NCI-H1694 (cell line): ENCODE measurements at regions not wholly inside any gene's neighbourhood (a gene's known extent, or its start where the extent isn't known, plus 50 kb on each side); places are given as distances from the start of the nearest gene placed in this dataset.
"Not testable (repeated sequence)": the region's sequence is repeated elsewhere in the genome, so short reads cannot be mapped to it uniquely, and the experiment has no call there.

Source experiments
- DNase-seq: peaks from one replicate; lab custom pipeline; 2025; lab: John Stamatoyannopoulos, UW

- DNase-seq: no peak
Observed at GRCh38 chr11:97684486-97685439, 1295.0 kb downstream of the JRKL start.

GRCh38 chr11:97685695-97686094, 1295.9 kb downstream of the JRKL start:
- no peak for DNase-seq

- no peak for DNase-seq
Observed at GRCh38 chr11:97687111-97687510, 1297.3 kb downstream of the JRKL start.

GRCh38 chr11:97691061-97691460, 1301.2 kb downstream of the JRKL start:
- DNase-seq: no peak

- DNase-seq: no peak
Observed at GRCh38 chr11:97702951-97703350, 1313.1 kb downstream of the JRKL start.

- peak; percentile 4 for DNase-seq
Observed at GRCh38 chr11:97703851-97704250, 1314.0 kb downstream of the JRKL start.

GRCh38 chr11:97705441-97705840, 1315.3 kb upstream of the CNTN5 start:
- not testable (repeated sequence) for DNase-seq

GRCh38 chr11:97717922-97718321, 1302.8 kb upstream of the CNTN5 start:
- DNase-seq: no peak

GRCh38 chr11:97722065-97722464, 1298.7 kb upstream of the CNTN5 start:
- DNase-seq: no peak

GRCh38 chr11:97722721-97723120, 1298.0 kb upstream of the CNTN5 start:
- no peak for DNase-seq

- no peak for DNase-seq
Observed at GRCh38 chr11:97729546-97730272, 1291.0 kb upstream of the CNTN5 start.

GRCh38 chr11:97732011-97732632, 1288.6 kb upstream of the CNTN5 start:
- no peak for DNase-seq

- DNase-seq: no peak
Observed at GRCh38 chr11:97738751-97739150, 1282.0 kb upstream of the CNTN5 start.

- peak; percentile 12 for DNase-seq
Observed at GRCh38 chr11:97739932-97740800, 1280.6 kb upstream of the CNTN5 start.

- no peak for DNase-seq
Observed at GRCh38 chr11:97740801-97741151, 1280.0 kb upstream of the CNTN5 start.

- DNase-seq: no peak
Observed at GRCh38 chr11:97742717-97743116, 1278.0 kb upstream of the CNTN5 start.

- DNase-seq: no peak
Observed at GRCh38 chr11:97743205-97743742, 1277.5 kb upstream of the CNTN5 start.

- no peak for DNase-seq
Observed at GRCh38 chr11:97745515-97746050, 1275.2 kb upstream of the CNTN5 start.

- DNase-seq: peak; percentile 0
Observed at GRCh38 chr11:97746818-97747217, 1273.9 kb upstream of the CNTN5 start.

GRCh38 chr11:97751405-97751804, 1269.3 kb upstream of the CNTN5 start:
- DNase-seq: no peak

- no peak for DNase-seq
Observed at GRCh38 chr11:97751952-97752351, 1268.8 kb upstream of the CNTN5 start.
